H9 (cell line): ENCODE measurements at regions not wholly inside any gene's neighbourhood (a gene's known extent, or its start where the extent isn't known, plus 50 kb on each side); places are given as distances from the start of the nearest gene placed in this dataset.

Source experiments
- DNase-seq: peaks from one replicate; pipeline ENCODE4 v3.0.0-alpha.2; 2017
- H2AFZ ChIP-seq: one replicate; pipeline ENCODE4 v1.6.1; 2013; ENCODE audit warnings: mild to moderate bottlenecking, low read length, control low read depth, moderate library complexity
- H2AK5ac ChIP-seq: 2 replicates; pipeline ENCODE4 v1.6.1; 2013; ENCODE audit warnings: low read length, control low read depth, mixed read lengths; ENCODE audit not compliant: insufficient read length
- H2BK120ac ChIP-seq: one replicate; pipeline ENCODE4 v1.6.1; 2013; ENCODE audit warnings: low read depth, mild to moderate bottlenecking, low read length, control low read depth, inconsistent platforms; ENCODE audit not compliant: poor library complexity, severe bottlenecking
- H2BK12ac ChIP-seq: 2 replicates; pipeline ENCODE4 v1.6.1; 2013; ENCODE audit warnings: low read length, control low read depth, mixed read lengths, low read depth; ENCODE audit not compliant: insufficient read length
- H2BK15ac ChIP-seq: 2 replicates; pipeline ENCODE4 v1.6.1; 2013; ENCODE audit warnings: low read depth, low read length, control low read depth
- H2BK20ac ChIP-seq: one replicate; pipeline ENCODE4 v1.6.1; 2013; ENCODE audit warnings: low read depth, mild to moderate bottlenecking, low read length, control low read depth, inconsistent platforms; ENCODE audit not compliant: poor library complexity, severe bottlenecking
- H2BK5ac ChIP-seq: 2 replicates; pipeline ENCODE4 v1.6.1; 2013; ENCODE audit warnings: low read length, control low read depth, mixed read lengths; ENCODE audit not compliant: insufficient read length
- H3K14ac ChIP-seq: 2 replicates; pipeline ENCODE4 v1.6.1; 2013; ENCODE audit warnings: low read length, control low read depth; ENCODE audit not compliant: insufficient read depth
- H3K18ac ChIP-seq: 2 replicates; pipeline ENCODE4 v1.6.1; 2013; ENCODE audit warnings: low read depth, mild to moderate bottlenecking, mixed read lengths, low read length, control low read depth; ENCODE audit not compliant: insufficient read length
- H3K23ac ChIP-seq: 2 replicates; pipeline ENCODE4 v1.6.1; 2013; ENCODE audit warnings: low read length, control low read depth, mixed read lengths, low read depth; ENCODE audit not compliant: insufficient read length
- H3K23me2 ChIP-seq: 2 replicates; pipeline ENCODE4 v1.6.1; 2013; ENCODE audit warnings: low read depth, mild to moderate bottlenecking, mixed read lengths, low read length, control low read depth; ENCODE audit not compliant: insufficient read length, poor library complexity, severe bottlenecking
- H3K27ac ChIP-seq: 2 replicates; pipeline ENCODE4 v1.5.1; 2013; ENCODE audit warnings: low read length, control low read depth, mixed read lengths, low read depth; ENCODE audit not compliant: insufficient read length
- H3K27me3 ChIP-seq: 2 replicates; pipeline ENCODE4 v1.6.1; 2013; ENCODE audit warnings: low read length, control low read depth, inconsistent platforms; ENCODE audit not compliant: insufficient read depth
- H3K4ac ChIP-seq: 2 replicates; pipeline ENCODE4 v1.6.1; 2013; ENCODE audit warnings: low read depth, mild to moderate bottlenecking, control low read depth, inconsistent platforms, low read length, moderate library complexity
- H3K4me1 ChIP-seq: 2 replicates; pipeline ENCODE4 v1.6.1; 2013; ENCODE audit warnings: low read length, control low read depth, inconsistent platforms; ENCODE audit not compliant: insufficient read depth
- H3K4me2 ChIP-seq: 2 replicates; pipeline ENCODE4 v1.6.1; 2013; ENCODE audit warnings: low read length, control low read depth, mixed read lengths; ENCODE audit not compliant: insufficient read length, insufficient read depth
- H3K56ac ChIP-seq: 2 replicates; pipeline ENCODE4 v1.6.1; 2013; ENCODE audit warnings: low read depth, mild to moderate bottlenecking, mixed read lengths, low read length, control low read depth; ENCODE audit not compliant: insufficient read length
- H3K79me1 ChIP-seq: 2 replicates; pipeline ENCODE4 v1.6.1; 2013; ENCODE audit warnings: low read depth, mild to moderate bottlenecking, moderate library complexity, low read length, control low read depth, inconsistent platforms; ENCODE audit not compliant: insufficient read depth, poor library complexity, severe bottlenecking
- H3K79me2 ChIP-seq: 2 replicates; pipeline ENCODE4 v1.6.1; 2013; ENCODE audit warnings: low read length, control low read depth, inconsistent platforms; ENCODE audit not compliant: insufficient read depth
- H3K9ac ChIP-seq: 2 replicates; pipeline ENCODE4 v1.6.1; 2013; ENCODE audit warnings: low read length, control low read depth, mixed read lengths; ENCODE audit not compliant: insufficient read length; ENCODE audit errors: extremely low read depth
- H3K9me3 ChIP-seq: one replicate; pipeline ENCODE4 v1.6.1; 2013; ENCODE audit warnings: low read depth, low read length, inconsistent platforms; ENCODE audit not compliant: control insufficient read depth
- H3T11ph ChIP-seq: one replicate; pipeline ENCODE4 v1.6.1; 2013; ENCODE audit warnings: mild to moderate bottlenecking, low read length, control low read depth, inconsistent platforms
- H4K20me1 ChIP-seq: one replicate; pipeline ENCODE4 v1.6.1; 2013; ENCODE audit not compliant: control insufficient read depth, insufficient read length, insufficient read depth
- H4K5ac ChIP-seq: 2 replicates; pipeline ENCODE4 v1.6.1; 2013; ENCODE audit warnings: low read depth, mild to moderate bottlenecking, mixed read lengths, low read length, control low read depth; ENCODE audit not compliant: insufficient read length
- H4K8ac ChIP-seq: replicated peaks from 2 replicates; pipeline ENCODE4 v1.6.1; 2013; ENCODE audit warnings: low read length, control low read depth, mixed read lengths, low read depth; ENCODE audit not compliant: insufficient read length
- H4K91ac ChIP-seq: 2 replicates; pipeline ENCODE4 v1.6.1; 2013; ENCODE audit warnings: low read depth, mild to moderate bottlenecking, moderate library complexity, mixed read lengths, low read length, control low read depth; ENCODE audit not compliant: insufficient read length
- H3K27ac Mint-ChIP-seq, 3 experiments: 2 replicates in 2 of 3; 3 replicates in 1 of 3; pipeline ENCODE4 v1.8.0; 2020 to 2021; ENCODE audit warnings: mixed read lengths in 3 of 3, mild to moderate bottlenecking in 1 of 3, moderate library complexity in 1 of 3
- H3K27me3 Mint-ChIP-seq: 2 replicates; pipeline ENCODE4 v1.8.0; 2021; ENCODE audit warnings: low read depth, mild to moderate bottlenecking, moderate library complexity, mixed read lengths
- H3K36me3 Mint-ChIP-seq, 3 experiments: 2 replicates in 2 of 3; 3 replicates in 1 of 3; pipeline ENCODE4 v1.8.0; 2020 to 2021; ENCODE audit warnings: low read depth in 3 of 3, mixed read lengths in 3 of 3; ENCODE audit not compliant: insufficient read depth in 1 of 3
- H3K4me1 Mint-ChIP-seq, 2 experiments: 2 replicates each; pipeline ENCODE4 v1.8.0; 2020; ENCODE audit warnings: mixed read lengths in 2 of 2
- H3K4me3 Mint-ChIP-seq, 2 experiments: 2 replicates in 1 of 2; 3 replicates in 1 of 2; pipeline ENCODE4 v1.8.0; 2020 to 2021; ENCODE audit warnings: mild to moderate bottlenecking in 2 of 2, mixed read lengths in 2 of 2, moderate library complexity in 1 of 2
- H3K9me3 Mint-ChIP-seq, 2 experiments: 2 replicates in 1 of 2; 3 replicates in 1 of 2; pipeline ENCODE4 v1.8.0; 2020; ENCODE audit warnings: mild to moderate bottlenecking in 2 of 2, mixed read lengths in 2 of 2, moderate library complexity in 1 of 2
- CTCF ChIP-seq: fragments of 200-600 bp; sonication (generic); conservative IDR thresholded peaks from 3 replicates; pipeline ENCODE4 v1.8.0; 2021; ENCODE audit warnings: antibody characterized with exemption, mild to moderate bottlenecking
- WGBS: extraction: QIAGEN DNeasy Blood & Tissue Kit; methylation state at CpG from one replicate; pipeline ENCODE4 v1.1.7; 2013; ENCODE audit warnings: missing lambda C conversion rate, low lambda C conversion rate, mixed read lengths; ENCODE audit not compliant: insufficient read length; ENCODE audit errors: extremely low coverage; 5-methylcytosine and 5-hydroxymethylcytosine counted together

DNA sequence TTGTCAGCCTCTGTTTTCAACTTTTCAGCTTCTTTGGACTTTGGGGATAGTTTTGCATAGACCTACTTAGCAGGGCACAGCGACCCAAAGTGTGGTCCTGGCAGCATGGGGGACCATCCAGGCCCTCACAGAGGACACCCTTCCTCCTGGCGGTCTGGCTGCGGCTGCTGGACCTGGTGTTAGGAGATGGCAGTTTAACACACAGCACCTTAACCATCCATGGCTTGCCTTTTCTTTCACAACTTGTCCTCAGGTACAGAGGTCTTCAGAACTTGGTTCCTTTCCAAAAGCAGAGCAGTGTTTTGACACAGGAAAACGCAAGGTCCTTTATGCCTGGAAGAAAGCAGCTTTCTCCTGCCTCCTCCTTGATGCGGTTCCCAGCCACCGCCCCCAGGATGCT is 68.1 kb downstream of the RHOU start:
- Histone ChIP-seq H2BK20ac (no peak overlapping the region), H3K18ac (no peak overlapping the region), H2BK5ac (no peak overlapping the region), H2BK12ac (no peak overlapping the region), H3K79me1 (no peaks in the 10 kb centered on the region), H3K27ac (no peak overlapping the region), H3K9me3 (no peaks in the 10 kb centered on the region), H2BK15ac (no peak overlapping the region), H3K4me2 (no peak overlapping the region), H4K91ac (no peak overlapping the region), H2BK120ac (no peak overlapping the region), H3K56ac (no peak overlapping the region), H4K20me1 (no peaks in the 10 kb centered on the region), H3K23me2 (no peaks in the 10 kb centered on the region), H3K14ac (no peak overlapping the region), H2AFZ (no peak overlapping the region), H3K23ac (no peak overlapping the region), H3K9ac (no peak overlapping the region), H3K79me2 (no peaks in the 10 kb centered on the region), H4K5ac (no peak overlapping the region), H4K8ac (no peak overlapping the region), H3K4ac (no peak overlapping the region), H3T11ph (no peak overlapping the region), H3K27me3 (no peaks in the 10 kb centered on the region), H2AK5ac (no peak overlapping the region), H3K4me1 (no peaks in the 10 kb centered on the region; the same call in 1 of the 2 replicates)
- no peak for DNase-seq
- Mint-ChIP-seq H3K27me3 (peaks cover 12% of the 10 kb centered on the region), H3K4me1 (peaks cover 13 to 14% of the 10 kb centered on the region in 2 experiments), H3K9me3 (no peaks in the 10 kb centered on the region; a peak in 1 of 5 replicates), H3K36me3 (no peaks in the 10 kb centered on the region), H3K27ac (no peak overlapping the region), H3K4me3 (no peak overlapping the region)
- TF ChIP-seq CTCF: no peak
- WGBS: no CpG with 5 or more reads among the region's 6 CpGs
